ENCODE measurements at regions not wholly inside any gene's neighbourhood (a gene's known extent, or its start where the extent isn't known, plus 50 kb on each side); places are given as distances from the start of the nearest gene placed in this dataset.
A peak's percentile ranks its signal among the peaks of the same experiment; 100 is the strongest.

GRCh38 chrX:40304115-40304514, 206.4 kb upstream of the BCOR start:
- no peaks in the 10 kb centered on the region for H3K36me3 Mint-ChIP-seq (ENCODE audit: low read depth)

DNA sequence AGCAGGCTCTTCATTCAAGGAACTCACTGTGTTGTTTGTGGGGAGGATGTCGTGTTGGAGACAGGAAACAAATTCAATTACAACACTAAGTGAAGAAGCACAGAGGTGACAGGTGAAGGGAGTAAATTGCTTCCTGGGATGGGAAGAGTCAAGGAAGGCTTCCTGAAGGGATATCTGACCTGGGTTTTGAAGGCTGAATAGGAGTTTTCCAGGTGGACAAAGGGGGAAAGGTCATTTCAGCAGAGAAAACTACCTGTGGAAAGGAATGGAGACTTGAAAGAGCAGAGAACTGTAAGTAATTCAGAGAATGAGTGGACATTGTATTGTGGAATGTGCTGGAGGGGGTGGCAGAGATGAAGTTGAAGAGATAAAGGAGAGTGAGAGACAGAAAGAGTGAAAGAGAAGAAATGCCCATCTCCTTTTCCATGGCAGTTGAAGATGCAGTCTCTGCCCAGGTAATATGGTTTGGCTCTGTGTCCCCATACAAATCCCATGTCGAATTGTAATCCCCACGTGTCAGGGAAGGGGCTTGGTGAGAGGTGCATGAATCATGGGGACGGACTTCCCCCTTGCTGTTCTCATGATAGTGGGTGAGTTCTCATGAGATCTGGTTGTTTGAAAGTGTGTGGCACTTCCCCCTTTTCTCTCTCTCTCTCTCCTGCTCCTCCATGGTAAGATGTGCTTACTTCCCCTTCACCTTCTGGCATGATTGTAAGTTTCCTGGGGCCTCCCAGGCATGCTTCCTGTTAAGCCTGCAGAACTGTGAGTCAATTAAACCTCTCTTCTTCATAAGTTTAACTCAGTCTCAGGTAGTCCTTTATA, 205.7 kb upstream of the BCOR start:
- Mint-ChIP-seq H3K4me1 (ENCODE audit: low read depth) (peaks cover 9% of the 10 kb centered on the region), H3K27ac (no peak overlapping the region), H3K9me3 (no peaks in the 10 kb centered on the region), H3K36me3 (ENCODE audit: low read depth) (no peaks in the 10 kb centered on the region), H3K27me3 (no peaks in the 10 kb centered on the region), H3K4me3 (no peak overlapping the region)
- ChIA-PET CTCF (no interaction called here), POLR2A (no interaction called here)
- Histone ChIP-seq H3K27me3 (ENCODE audit: control insufficient read depth in 1 of 2, insufficient read depth in 2 of 2, low read length in 2 of 2) (no peaks in the 10 kb centered on the region), H3K36me3 (ENCODE audit: insufficient read depth, low read length) (no peaks in the 10 kb centered on the region), H3K27ac (ENCODE audit: low read depth in 1 of 2, low read length in 2 of 2) (no peak overlapping the region), H3K4me1 (ENCODE audit: insufficient read depth, low read length) (peaks cover 22% of the 10 kb centered on the region), H3K4me3 (ENCODE audit: low read length) (no peak overlapping the region), H3K9me3 (ENCODE audit: control insufficient read depth in 1 of 2, insufficient read depth in 1 of 2, low read length in 2 of 2) (no peaks in the 10 kb centered on the region)
- no peak for TF ChIP-seq CTCF (IDR thresholded peaks at IDR 0.05)
- intact Hi-C loops (cut with DNase I, micrococcal nuclease) = no loop called here
- DNase-seq (peak in 2 of 14 experiments; percentile 35 to 54), ATAC-seq (ENCODE audit: poor library complexity) (no peak)

More at GRCh38 chrX:40304115-40304514, 206.4 kb upstream of the BCOR start:
- Mint-ChIP-seq H3K4me1 (ENCODE audit: low read depth) (peaks cover 9% of the 10 kb centered on the region), H3K27me3 (no peaks in the 10 kb centered on the region), H3K4me3 (no peak overlapping the region), H3K27ac (no peak overlapping the region), H3K9me3 (no peaks in the 10 kb centered on the region)
- H3K4me3 ChIP-seq (ENCODE audit: low read length) = no peak overlapping the region
- H3K36me3 ChIP-seq (ENCODE audit: insufficient read depth, low read length) = no peaks in the 10 kb centered on the region
- DNase-seq (no peak), ATAC-seq (ENCODE audit: poor library complexity) (no peak)
- ChIA-PET POLR2A (no interaction called here), CTCF (no interaction called here)
- H3K27me3 ChIP-seq (ENCODE audit: control insufficient read depth in 1 of 2, insufficient read depth in 2 of 2, low read length in 2 of 2) = no peaks in the 10 kb centered on the region
- no peak overlapping the region for H3K27ac ChIP-seq (ENCODE audit: low read depth in 1 of 2, low read length in 2 of 2)
- H3K9me3 ChIP-seq (ENCODE audit: control insufficient read depth in 1 of 2, insufficient read depth in 1 of 2, low read length in 2 of 2) = no peaks in the 10 kb centered on the region
- intact Hi-C loops (cut with DNase I, micrococcal nuclease) = no loop called here
- H3K4me1 ChIP-seq (ENCODE audit: insufficient read depth, low read length) = peaks cover 21% of the 10 kb centered on the region
- TF ChIP-seq CTCF (IDR thresholded peaks at IDR 0.05) = no peak

GRCh38 chrX:40300286-40300890, 202.6 kb upstream of the BCOR start:
- Mint-ChIP-seq H3K4me3 (peak overlapping the region; percentile 25), H3K27me3 (no peaks in the 10 kb centered on the region), H3K36me3 (ENCODE audit: low read depth) (no peaks in the 10 kb centered on the region), H3K4me1 (ENCODE audit: low read depth) (peaks cover 9% of the 10 kb centered on the region), H3K27ac (no peak overlapping the region), H3K9me3 (no peaks in the 10 kb centered on the region)
- no peaks in the 10 kb centered on the region for H3K27me3 ChIP-seq (ENCODE audit: control insufficient read depth in 1 of 2, insufficient read depth in 2 of 2, low read length in 2 of 2)
- no peaks in the 10 kb centered on the region for H3K36me3 ChIP-seq (ENCODE audit: insufficient read depth, low read length)
- peaks cover 22% of the 10 kb centered on the region for H3K4me1 ChIP-seq (ENCODE audit: insufficient read depth, low read length)
- POLR2A ChIA-PET = no interaction called here
- H3K9me3 ChIP-seq (ENCODE audit: control insufficient read depth in 1 of 2, insufficient read depth in 1 of 2, low read length in 2 of 2) = no peaks in the 10 kb centered on the region
- no peak for TF ChIP-seq CTCF (IDR thresholded peaks at IDR 0.05)
- CTCF ChIA-PET = no interaction called here
- ATAC-seq (ENCODE audit: poor library complexity) (no peak), DNase-seq (peak in 1 of 14 experiments; percentile 10)
- intact Hi-C loops (cut with DNase I, micrococcal nuclease) = no loop called here
- no peak overlapping the region for H3K4me3 ChIP-seq (ENCODE audit: low read length)
- no peak overlapping the region for H3K27ac ChIP-seq (ENCODE audit: low read depth in 1 of 2, low read length in 2 of 2)
